HCT116 (cell line): ENCODE measurements at regions not wholly inside any gene's neighbourhood (a gene's known extent, or its start where the extent isn't known, plus 50 kb on each side); places are given as distances from the start of the nearest gene placed in this dataset.

Experiments used
- ATAC-seq: fragments of 200-7000 bp; cut with Tn5 transposase; 2 replicates; pipeline ENCODE4 v1.9.1; 2020; ENCODE audit warnings: mild to moderate bottlenecking, moderate library complexity
- BruUV-seq: library from RNA; stranded (reverse); fragments of 400-500 nt; replicated peaks from 2 replicates; lab custom pipeline; 2021; lab: Mats Ljungman, UMichigan
- CTCF ChIA-PET: fragments of 300-600 bp; sonication (Branson Sonifier 250); formaldehyde crosslinking; loops from one replicate; lab custom pipeline; 2021; ENCODE audit warnings: antibody characterized with exemption; lab: Charles Lee
- POLR2A ChIA-PET: fragments of 300-600, 350-600 bp; sonication (Branson Sonifier 250); formaldehyde crosslinking; loops from one replicate; lab custom pipeline; 2021; ENCODE audit warnings: antibody characterized with exemption; lab: Charles Lee
- RAD21 ChIA-PET, 2 experiments: fragments of 300-600 bp; sonication (Branson Sonifier 250); formaldehyde crosslinking; loops; one replicate each; lab custom pipeline; 2023; ENCODE audit warnings: low total read pairs in 2 of 2; ENCODE audit not compliant: uncharacterized antibody in 2 of 2, unreplicated experiment in 2 of 2, low non-redundant PET in 1 of 2; lab: Charles Lee
- DNase-seq: peaks from one replicate; pipeline ENCODE4 v3.0.0-alpha.2; 2010; ENCODE audit warnings: low read depth, low spot score
- H2AFZ ChIP-seq: fragments of 200-600 bp; shearing (Covaris generic), sonication (generic); 2 replicates; pipeline ENCODE4 v1.6.1; 2017; ENCODE audit warnings: low read depth, mixed run types, mixed read lengths, antibody characterized with exemption, low read length; ENCODE audit not compliant: poor library complexity, severe bottlenecking
- H3K27ac ChIP-seq: 2 replicates; pipeline ENCODE4 v1.5.1; 2012; ENCODE audit warnings: low read depth, low read length
- H3K27me3 ChIP-seq: fragments of 200-600 bp; sonication (generic); 2 replicates; pipeline ENCODE4 v1.6.1; 2016; ENCODE audit warnings: mixed run types, low read length, mixed read lengths; ENCODE audit not compliant: insufficient read depth
- H3K36me3 ChIP-seq, 2 experiments: fragments of 200-500 bp in 1 of 2; fragments of 200-600 bp in 1 of 2; sonication (Bioruptor generic) in 1 of 2; sonication (generic) in 1 of 2; 2 replicates each; pipeline versions ENCODE4 v1.5.1 to v1.6.1; 2014 to 2016; ENCODE audit warnings: low read length in 2 of 2, inconsistent platforms in 1 of 2, mixed read lengths in 1 of 2, mixed run types in 1 of 2; ENCODE audit not compliant: insufficient read depth in 2 of 2, control insufficient read depth in 1 of 2
- H3K4me1 ChIP-seq, 2 experiments: fragments of 200-600 bp in 1 of 2; sonication (generic) in 1 of 2; 2 replicates each; pipeline versions ENCODE4 v1.5.1 to v1.6.1; 2012 to 2017; ENCODE audit warnings: low read length in 2 of 2, inconsistent platforms in 1 of 2, mild to moderate bottlenecking in 1 of 2, mixed read lengths in 1 of 2, mixed run types in 1 of 2, moderate library complexity in 1 of 2; ENCODE audit not compliant: insufficient read depth in 2 of 2, control insufficient read depth in 1 of 2
- H3K4me2 ChIP-seq: fragments of 200-600 bp; sonication (generic); 2 replicates; pipeline ENCODE4 v1.6.1; 2017; ENCODE audit warnings: mixed run types, low read length, mixed read lengths
- H3K4me3 ChIP-seq, 2 experiments: fragments of 200-600 bp in 1 of 2; sonication (generic) in 1 of 2; replicated peaks in 1 of 2; 2 replicates each; pipeline ENCODE4 v1.5.1; 2011 to 2016; ENCODE audit warnings: low read length in 2 of 2, control low read depth in 1 of 2, low read depth in 1 of 2, mild to moderate bottlenecking in 1 of 2, mixed read lengths in 1 of 2, mixed run types in 1 of 2
- H3K79me2 ChIP-seq: fragments of 200-600 bp; sonication (generic); 2 replicates; pipeline ENCODE4 v1.6.1; 2017; ENCODE audit warnings: mild to moderate bottlenecking, mixed run types, low read length, moderate library complexity, mixed read lengths; ENCODE audit not compliant: insufficient read depth
- H3K9ac ChIP-seq: fragments of 200-600 bp; sonication (generic); 2 replicates; pipeline ENCODE4 v1.6.1; 2016; ENCODE audit warnings: low read length, mixed read lengths
- H3K9me2 ChIP-seq: fragments of 200-600 bp; sonication (generic), shearing (Covaris generic); 2 replicates; pipeline ENCODE4 v1.6.1; 2017; ENCODE audit warnings: mixed run types, mild to moderate bottlenecking, moderate library complexity; ENCODE audit not compliant: insufficient read depth
- H3K9me3 ChIP-seq, 2 experiments: fragments of 200-500 bp in 1 of 2; fragments of 200-600 bp in 1 of 2; sonication (Bioruptor generic) in 1 of 2; sonication (generic) in 1 of 2; 2 replicates each; pipeline ENCODE4 v1.6.1; 2014 to 2017; ENCODE audit warnings: low read length in 2 of 2, mixed read lengths in 2 of 2, inconsistent platforms in 1 of 2, low read depth in 1 of 2, mild to moderate bottlenecking in 1 of 2, mixed run types in 1 of 2, moderate library complexity in 1 of 2; ENCODE audit not compliant: control insufficient read depth in 1 of 2, insufficient read depth in 1 of 2
- H4K20me1 ChIP-seq: fragments of 200-600 bp; sonication (generic), shearing (Covaris generic); 2 replicates; pipeline ENCODE4 v1.6.1; 2017; ENCODE audit warnings: mixed run types, mild to moderate bottlenecking, moderate library complexity; ENCODE audit not compliant: insufficient read depth
- CBX3 ChIP-seq: IDR thresholded peaks from 2 replicates; pipeline ENCODE4 v1.6.1; 2012; ENCODE audit warnings: low read depth
- CTCF ChIP-seq, 3 experiments: fragments of 200-600 bp in 1 of 3; sonication (generic) in 1 of 3; IDR thresholded peaks in 2 of 3; conservative IDR thresholded peaks in 1 of 3; 2 replicates each; pipeline ENCODE4 v1.5.1; 2012 to 2017; ENCODE audit warnings: low read depth in 2 of 3, low read length in 2 of 3, antibody characterized with exemption in 1 of 3, borderline replicate concordance in 1 of 3, control low read depth in 1 of 3, mild to moderate bottlenecking in 1 of 3, mixed read lengths in 1 of 3, mixed run types in 1 of 3, moderate library complexity in 1 of 3; ENCODE audit not compliant: insufficient read depth in 1 of 3
- ELF1 ChIP-seq: IDR thresholded peaks from 2 replicates; pipeline ENCODE4 v1.6.1; 2012; ENCODE audit warnings: low read depth, borderline replicate concordance
- FOSL1 ChIP-seq: IDR thresholded peaks from 2 replicates; pipeline ENCODE4 v1.6.1; 2012; ENCODE audit warnings: low read depth
- MAX ChIP-seq: IDR thresholded peaks from 2 replicates; pipeline ENCODE4 v1.6.1; 2012
- POLR2A ChIP-seq: IDR thresholded peaks from 2 replicates; pipeline ENCODE4 v1.7.0; 2011; ENCODE audit warnings: borderline replicate concordance; ENCODE audit not compliant: insufficient read depth, insufficient read length; ENCODE audit errors: extremely low read depth
- RAD21 ChIP-seq: IDR thresholded peaks from 2 replicates; pipeline ENCODE4 v1.6.1; 2012; ENCODE audit warnings: low read depth, mild to moderate bottlenecking
- REST ChIP-seq: IDR thresholded peaks from 2 replicates; pipeline ENCODE4 v1.6.1; 2012; ENCODE audit warnings: low read depth
- SIN3A ChIP-seq: IDR thresholded peaks from 2 replicates; pipeline ENCODE4 v1.6.1; 2012; ENCODE audit warnings: low read depth
- ZBTB33 ChIP-seq: IDR thresholded peaks from 2 replicates; pipeline ENCODE4 v1.6.1; 2011; ENCODE audit warnings: mild to moderate bottlenecking, low read length, moderate library complexity; ENCODE audit not compliant: insufficient replicate concordance; ENCODE audit errors: extremely low read depth
- ZFX ChIP-seq: fragments of 450-650 bp; IDR thresholded peaks from 2 replicates; pipeline ENCODE4 v1.6.1; 2017
- intact Hi-C: fragments of 100-400 bp; cut with micrococcal nuclease; formaldehyde crosslinking; loops from 2 replicates; pipeline ENCODE4 v1.10.0; 2022

GRCh38 chr7:67595431-67596180 lies 599.0 kb downstream of the TYW1 start:
- Histone ChIP-seq H3K27ac (no peak overlapping the region), H3K9me2 (no peaks in the 10 kb centered on the region), H3K36me3 (no peaks in the 10 kb centered on the region), H3K27me3 (no peaks in the 10 kb centered on the region), H3K79me2 (no peaks in the 10 kb centered on the region), H3K4me1 (no peaks in the 10 kb centered on the region), H3K4me2 (no peak overlapping the region), H4K20me1 (no peaks in the 10 kb centered on the region), H3K4me3 (no peak overlapping the region), H3K9me3 (no peaks in the 10 kb centered on the region; a peak in 1 of 4 replicates), H3K9ac (no peak overlapping the region), H2AFZ (no peak overlapping the region)
- no TSS peak for BruUV-seq
- ChIA-PET RAD21 (no interaction called here), CTCF (no interaction called here), POLR2A (no interaction called here)
- DNase-seq: no peak
- TF ChIP-seq ZFX: no peak
- TF ChIP-seq POLR2A: no peak
- no peak for TF ChIP-seq RAD21
- no peak for TF ChIP-seq REST
- TF ChIP-seq ELF1: no peak
- no peak for TF ChIP-seq CTCF (IDR thresholded peaks at IDR 0.05 in 2 of 3, conservative IDR thresholded peaks at IDR 0.05 in 1 of 3; ENCODE audit: borderline replicate concordance in 1 of 3, insufficient read depth in 1 of 3, low read depth in 2 of 3, low read length in 2 of 3)
- TF ChIP-seq FOSL1: no peak
- no peak for TF ChIP-seq SIN3A
- no peak for TF ChIP-seq ZBTB33
- no peak for TF ChIP-seq CBX3
- no peak for TF ChIP-seq MAX
- intact Hi-C loops: no loop called here
- ATAC-seq: no peak
